HG03135 (cell line): ENCODE measurements at regions not wholly inside any gene's neighbourhood (a gene's known extent, or its start where the extent isn't known, plus 50 kb on each side); places are given as distances from the start of the nearest gene placed in this dataset.

Experiments
- ATAC-seq: cut with Tn5 transposase; IDR thresholded peaks from one replicate; pipeline ENCODE4 v1.9.1; 2021; ENCODE audit warnings: mild to moderate bottlenecking, moderate library complexity; ENCODE audit not compliant: unreplicated experiment

DNA sequence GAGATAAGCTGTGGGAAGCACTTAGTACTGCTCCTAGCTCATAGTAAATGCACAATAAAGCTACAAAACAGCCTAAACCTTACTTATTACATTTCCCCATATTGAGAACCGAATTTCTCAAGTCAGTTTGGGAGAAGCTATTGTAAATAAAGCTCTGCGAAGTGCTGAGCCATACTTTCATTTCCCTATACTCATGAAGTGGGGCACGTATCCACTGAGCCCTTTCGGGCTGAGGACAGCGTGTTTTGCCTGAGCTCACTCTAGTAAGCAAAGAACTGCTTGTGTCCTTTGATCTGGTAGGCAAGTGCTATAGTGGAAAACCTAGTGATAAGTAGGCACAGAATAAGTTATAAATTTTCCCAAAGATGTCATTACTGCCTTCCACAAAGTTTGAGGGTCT is 165.0 kb downstream of the RSL24D1 start:
- ATAC-seq: no peak

DNA sequence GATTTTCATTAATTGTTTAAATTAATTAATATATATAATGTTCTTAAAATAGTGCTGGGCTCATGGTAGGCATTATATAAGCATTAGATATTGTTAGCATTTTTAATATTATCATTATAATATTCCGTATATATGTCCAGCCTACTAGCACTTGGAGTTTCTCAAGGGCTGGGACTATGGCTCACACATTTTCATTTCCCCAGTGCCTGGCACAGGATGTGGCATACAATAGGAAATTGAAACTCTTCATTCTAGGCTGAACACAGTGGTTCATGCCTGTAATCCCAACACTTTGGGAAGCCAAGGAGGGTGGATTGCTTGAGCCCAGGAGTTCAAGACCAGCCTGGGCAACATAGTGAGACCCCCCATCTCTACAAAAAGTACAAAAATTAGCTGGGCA is 170.4 kb downstream of the RSL24D1 start:
- ATAC-seq: no peak

DNA sequence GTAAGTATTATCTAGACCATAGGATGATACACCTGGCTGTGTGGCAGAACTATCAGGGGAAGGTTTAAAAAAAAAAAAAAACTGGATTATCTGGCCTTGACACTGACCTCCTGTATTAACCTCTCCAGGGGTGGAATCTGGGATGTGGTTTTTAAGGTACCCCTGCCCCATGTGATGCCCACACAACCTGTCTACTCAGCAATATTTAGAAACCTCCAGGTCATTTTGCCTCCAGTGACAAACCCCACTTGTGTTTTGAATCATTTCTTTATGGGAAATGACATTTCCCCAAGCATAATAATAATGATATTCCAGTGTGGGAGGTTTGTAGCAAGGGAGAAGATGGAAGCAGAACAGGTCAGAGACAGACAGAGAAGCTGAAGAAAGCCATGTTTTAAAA is 179.1 kb downstream of the RSL24D1 start:
- no peak for ATAC-seq

DNA sequence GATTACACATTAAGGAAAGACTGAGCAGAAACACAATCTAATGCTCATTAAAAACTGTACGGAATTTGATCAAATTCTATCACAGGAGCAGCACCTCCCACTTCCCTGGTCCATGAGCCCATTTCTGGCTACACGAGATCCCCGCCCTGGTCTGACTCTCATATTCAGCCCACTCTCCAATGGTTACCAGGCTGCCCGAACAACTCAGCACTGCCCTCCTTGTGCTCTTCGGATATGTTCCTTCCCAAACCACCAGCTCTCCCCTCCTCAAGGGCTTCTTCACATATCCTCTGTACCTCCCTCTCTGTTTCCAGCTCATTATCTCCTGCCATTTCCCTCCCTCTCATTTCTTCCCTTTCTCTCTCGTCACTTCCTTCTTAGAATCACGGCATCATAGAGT is 180.5 kb downstream of the RSL24D1 start:
- ATAC-seq: no peak

DNA sequence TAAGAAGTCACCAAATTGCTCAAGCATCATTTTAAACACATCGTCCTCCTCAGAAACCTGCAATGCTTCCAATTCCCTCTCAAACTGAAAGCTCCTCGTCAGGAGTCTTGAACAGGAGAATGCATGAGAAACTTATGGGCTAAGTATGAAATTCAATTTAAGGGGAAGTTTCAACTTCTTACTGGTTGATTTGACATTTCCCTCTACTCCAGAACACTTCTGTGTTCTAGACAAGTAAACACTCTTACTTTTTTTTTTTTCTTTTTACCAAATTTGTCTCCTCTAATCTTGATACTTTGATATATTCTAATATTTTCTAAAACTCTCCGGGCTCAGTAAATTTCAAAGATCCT is 181.7 kb downstream of the RSL24D1 start:
- no peak for ATAC-seq

DNA sequence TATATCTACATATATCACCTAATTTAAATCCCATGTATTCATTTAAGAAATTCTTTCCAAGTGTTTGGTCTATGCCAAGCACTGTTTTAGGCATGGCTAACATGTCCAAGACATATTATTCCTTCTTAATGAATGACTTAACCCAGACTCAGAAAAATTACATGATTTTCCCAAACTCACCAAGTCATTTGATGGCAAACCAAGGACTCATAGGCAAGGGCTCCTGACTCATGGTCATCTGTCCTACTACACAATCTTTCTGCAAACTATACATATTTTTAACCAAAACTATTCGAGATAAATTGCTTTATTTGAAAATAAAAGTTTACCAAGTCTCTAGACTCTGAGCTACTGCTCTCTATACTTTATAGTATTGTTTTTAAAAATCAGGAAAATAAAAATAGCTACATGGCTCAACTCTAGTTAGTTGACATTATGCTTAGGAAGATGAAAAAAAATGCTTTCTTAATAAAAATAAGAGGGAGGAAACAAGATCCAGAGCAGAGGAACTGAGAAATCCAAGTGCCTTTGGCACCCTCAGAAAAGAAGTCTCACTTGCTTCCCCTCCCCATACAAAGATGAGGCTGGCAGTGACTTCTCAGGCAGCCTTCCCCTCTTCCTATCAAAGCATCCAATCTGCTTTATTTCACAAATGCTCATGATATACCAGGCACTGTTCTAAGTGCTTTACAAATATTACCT is 182.2 kb downstream of the RSL24D1 start:
- no peak for ATAC-seq

DNA sequence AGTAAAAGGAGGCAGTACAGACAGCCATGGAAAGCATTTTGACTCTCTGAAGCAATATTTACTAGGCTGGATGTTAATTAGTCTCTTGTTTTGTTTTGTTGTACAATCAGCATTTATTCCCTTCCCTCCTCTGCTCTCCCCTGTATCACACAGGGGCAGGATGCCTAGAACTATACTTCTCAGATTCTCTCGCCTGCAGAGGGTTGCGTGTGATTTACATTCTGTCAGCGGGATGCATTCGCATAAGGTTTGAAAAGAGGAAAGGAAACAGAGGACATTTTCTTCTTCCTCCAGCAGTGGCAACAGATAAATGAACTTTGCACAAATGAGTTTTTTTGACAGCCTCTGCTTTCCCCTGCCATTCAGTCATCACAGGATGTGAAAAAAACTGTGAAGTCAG is 188.3 kb downstream of the RSL24D1 start:
- no peak for ATAC-seq

DNA sequence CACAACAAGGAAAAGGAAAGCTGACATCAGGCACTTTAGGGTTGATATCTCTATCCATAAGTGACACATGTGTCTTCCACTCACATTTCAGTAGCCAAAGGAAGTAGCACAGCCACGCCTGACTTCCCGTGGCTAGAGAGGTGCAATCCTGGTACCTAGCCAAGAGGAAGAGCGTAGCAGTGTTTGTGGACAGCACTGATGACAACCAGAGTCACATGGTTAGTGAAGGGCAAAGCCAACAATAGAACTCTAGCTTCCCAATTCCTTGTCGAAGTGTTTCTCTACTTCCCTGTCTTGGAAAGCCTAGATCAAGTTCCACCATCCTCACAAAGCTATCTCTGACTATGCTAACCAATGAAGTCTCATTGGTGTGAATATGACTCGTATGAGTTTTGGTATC is 189.2 kb downstream of the RSL24D1 start:
- ATAC-seq: no peak

DNA sequence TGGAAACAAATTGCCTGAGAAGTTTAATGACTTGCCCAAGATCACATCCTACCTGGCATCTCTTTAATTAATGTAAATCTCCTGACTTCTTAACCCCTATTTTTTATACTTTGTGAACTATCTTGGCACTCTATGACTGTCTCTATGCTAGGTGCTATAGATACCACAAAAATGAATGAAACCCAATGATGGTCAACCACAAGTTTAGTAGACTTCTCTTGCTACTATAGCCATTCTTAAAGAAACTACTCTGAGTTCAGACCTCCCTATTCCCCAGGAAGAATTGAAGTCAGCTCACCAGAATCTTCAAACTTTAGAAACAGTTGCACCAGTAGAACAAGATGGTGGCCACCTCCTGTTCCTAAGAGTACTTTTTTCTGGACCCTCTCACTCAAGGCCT is 191.1 kb downstream of the RSL24D1 start:
- ATAC-seq: no peak

DNA sequence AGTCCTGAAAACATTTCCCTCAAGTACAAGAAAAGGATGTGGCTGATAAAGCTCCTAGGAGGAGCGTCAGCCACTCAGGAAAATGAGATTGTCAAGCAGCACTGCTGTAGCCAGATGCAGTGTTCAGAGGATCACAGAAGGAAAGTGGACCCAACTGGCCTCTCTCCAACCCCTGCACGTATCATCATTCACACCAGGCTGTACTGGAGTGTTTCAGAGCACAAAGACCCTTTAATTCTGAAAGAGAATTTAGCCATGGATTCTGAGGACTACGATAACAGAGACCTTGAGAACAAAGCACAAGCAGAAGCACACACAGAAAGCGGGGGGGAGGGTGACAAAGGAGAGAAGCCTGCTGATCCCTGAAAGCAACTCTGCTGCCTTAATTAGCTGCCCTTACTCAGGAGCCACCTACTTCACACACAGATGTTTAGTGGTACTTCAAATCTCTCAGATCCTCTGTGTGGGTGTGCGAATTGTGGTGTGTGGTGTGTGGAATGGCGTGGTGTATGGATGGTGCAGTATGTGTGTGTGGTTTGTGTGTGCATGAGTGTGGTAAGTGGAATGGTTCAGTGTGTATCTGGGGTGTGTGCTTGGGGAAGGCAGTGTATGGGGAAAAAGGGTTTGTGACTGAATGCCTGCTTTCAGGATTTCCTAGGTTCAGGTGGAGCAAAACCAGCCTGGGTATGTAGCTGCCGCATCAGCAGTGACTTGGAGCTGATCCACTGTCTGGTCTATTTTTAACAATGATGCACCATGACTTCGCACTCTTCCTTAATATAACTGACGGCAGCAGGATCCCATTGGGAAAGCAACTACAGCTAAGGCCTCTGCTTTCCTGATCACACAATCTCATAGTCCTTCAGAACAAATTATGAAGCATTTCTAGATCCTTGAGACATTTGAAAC is 192.5 kb downstream of the RSL24D1 start:
- ATAC-seq: no peak

DNA sequence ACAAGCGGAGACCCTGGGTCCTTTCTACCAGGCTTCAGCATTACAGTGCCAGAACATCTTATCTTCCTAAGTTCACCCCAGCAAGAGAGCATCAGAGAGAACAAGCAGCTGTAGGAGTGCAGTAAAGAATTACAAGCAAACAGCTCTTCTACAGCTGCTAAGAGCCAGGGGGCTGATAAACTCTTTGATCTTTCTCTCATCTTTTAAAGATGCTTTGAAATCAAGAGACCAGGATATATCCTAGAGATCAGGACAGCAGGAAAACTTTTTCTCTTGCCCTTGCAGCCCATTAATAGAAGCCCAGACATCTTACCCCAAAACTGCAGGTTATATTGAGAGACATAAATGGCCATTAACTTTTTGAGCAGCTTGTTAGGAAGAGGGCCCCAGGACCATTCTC is 198.1 kb downstream of the RSL24D1 start:
- ATAC-seq: no peak

DNA sequence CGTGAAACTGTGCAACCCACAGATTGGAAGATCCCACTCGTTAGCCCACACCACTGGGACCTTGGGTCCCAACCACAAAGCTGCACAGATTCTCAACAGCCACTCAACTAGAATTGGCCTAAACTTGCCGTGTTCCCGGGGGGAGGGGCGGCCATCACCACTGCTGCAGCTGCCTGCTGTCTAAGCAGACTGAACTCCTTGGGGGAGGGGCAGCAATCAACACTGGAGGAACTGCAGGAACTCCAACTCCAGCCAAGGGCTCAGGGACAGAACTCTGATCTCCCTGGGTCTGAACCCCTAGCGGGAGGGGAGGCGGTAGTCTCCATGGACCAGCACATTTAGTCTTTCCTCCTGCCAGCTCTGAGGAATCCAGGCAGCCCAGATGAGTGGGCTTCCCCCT is 205.9 kb downstream of the RSL24D1 start:
- no peak for ATAC-seq

DNA sequence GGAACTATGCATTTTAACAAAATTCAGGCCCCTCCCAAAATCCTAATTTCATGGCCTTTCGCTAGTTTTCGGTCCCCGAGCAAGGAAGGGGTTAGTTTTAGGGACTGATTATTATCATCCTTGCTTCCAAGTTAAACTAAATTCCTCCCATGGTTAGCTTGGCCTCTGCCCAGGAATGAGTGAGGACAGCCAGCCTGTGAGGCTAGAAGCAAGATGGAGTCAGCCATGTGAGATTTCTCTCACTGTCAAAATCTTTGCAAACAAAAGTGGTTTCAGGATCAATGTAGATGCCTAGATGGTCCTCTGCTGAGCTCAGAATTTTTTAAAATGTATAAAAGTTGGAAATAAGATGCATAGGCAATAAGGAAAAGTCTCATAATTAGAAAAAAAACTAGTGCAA is 208.9 kb downstream of the RSL24D1 start:
- no peak for ATAC-seq

DNA sequence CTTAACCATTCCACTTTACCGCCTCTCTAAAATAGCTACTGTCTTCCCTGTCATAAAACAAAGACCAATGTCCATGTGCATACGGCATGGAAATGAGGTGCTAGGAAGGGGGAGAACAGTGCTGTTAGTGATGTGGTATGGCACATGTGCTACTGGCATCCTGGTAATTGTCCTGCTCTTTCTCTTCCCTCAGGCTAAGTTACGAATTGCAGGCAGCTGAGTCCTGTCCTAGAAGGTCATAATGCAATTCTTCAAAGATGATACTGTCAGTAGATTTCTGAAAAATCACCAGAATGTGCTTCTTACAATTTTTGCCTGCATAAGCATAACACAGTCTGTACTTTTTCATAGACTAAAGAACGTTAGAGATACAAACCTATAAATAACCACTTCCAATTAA is 216.8 kb downstream of the RSL24D1 start:
- ATAC-seq: no peak

DNA sequence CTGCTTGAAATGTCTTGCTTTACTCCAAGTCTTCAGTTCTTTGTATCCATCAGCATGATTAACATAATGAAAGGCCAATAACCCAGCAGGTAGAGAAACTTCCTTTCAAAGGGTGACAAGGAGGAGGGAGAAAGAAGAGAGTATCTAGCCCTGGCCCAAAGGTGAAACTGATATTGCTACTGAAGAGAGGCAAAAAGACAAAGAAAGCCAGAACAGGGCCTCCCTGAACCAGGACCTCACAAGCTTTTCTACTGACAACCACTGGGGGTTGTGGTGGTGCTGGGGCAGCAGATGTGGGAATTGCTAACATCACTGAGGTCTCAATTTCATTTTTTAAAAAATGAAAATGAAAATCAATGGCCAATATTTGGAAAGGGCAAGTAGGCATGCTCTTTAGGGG is 234.1 kb downstream of the RSL24D1 start:
- ATAC-seq: no peak

DNA sequence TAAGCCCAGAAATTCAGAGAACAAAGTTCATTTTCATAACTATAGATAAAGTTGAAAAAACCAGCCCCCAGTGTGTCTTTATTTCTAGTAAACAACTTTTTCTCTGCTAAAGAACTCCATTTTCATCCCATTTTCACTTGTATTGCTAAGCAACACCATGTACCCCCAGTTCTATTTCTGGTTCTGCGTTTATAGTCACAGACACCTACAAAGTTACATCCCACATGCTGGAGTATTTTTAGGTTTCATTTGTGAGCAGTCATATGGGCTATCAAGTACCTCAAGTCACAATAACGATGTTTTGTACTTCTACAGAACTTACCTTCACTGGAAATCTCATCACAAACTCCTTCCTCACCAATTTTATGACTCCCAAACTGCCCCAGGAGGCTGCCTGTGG is 236.5 kb downstream of the RSL24D1 start:
- ATAC-seq: no peak

DNA sequence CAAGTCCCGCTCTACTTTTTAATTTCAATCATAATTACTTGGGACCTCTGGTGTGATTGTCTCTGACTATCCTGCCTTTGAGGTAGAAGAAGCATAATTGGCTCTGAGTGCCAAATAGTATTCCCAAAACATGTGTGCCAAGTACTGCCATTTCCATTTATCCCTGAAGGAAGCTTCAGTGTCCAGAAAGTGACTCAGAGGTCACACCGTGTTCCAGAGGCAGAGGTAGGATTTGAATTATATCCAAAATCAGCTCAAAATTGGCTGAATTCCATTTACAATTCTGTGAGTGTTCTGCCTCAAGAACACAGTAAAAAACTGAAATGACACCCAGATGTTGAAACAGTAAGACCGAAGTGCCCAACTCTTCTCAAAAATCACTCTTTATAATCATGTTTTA is 255.3 kb downstream of the RSL24D1 start:
- ATAC-seq: no peak

DNA sequence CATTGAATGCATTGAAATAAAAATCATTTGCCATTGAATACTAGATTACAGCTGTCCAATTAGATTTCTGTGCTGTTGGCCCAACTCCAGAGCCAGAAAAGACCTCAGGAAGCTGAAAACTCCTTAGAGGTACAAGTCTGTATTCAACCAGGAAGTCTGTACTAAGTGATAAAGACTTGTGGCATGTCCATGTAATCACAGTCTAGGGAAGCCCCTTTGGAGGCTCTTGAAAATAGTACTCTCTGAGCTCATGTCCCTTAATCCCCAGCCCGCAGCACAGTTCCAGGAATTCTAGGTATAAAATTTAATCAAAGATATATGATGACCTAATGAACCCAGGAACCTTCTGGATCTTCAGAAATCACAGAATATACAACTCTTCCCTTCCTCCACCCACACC is 279.4 kb downstream of the RSL24D1 start:
- no peak for ATAC-seq

DNA sequence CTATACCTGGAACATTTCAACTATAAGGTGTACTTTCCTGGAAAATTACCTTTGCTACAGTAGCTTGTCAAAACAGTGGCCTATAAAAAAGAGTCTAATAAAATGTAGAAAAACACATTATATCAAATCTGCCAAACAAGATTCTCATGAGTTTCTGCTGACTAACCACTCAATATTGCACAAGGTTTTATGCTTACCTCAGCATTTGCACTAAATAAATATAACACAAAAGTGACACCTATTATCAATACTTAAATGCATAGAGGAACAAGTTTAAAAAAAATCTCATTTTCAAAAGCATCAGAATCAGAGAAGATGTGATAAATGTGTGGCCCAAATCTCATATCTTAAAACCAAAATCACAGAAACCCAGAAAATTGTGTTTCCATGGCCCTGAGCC is 281.4 kb downstream of the RSL24D1 start:
- ATAC-seq: no peak

DNA sequence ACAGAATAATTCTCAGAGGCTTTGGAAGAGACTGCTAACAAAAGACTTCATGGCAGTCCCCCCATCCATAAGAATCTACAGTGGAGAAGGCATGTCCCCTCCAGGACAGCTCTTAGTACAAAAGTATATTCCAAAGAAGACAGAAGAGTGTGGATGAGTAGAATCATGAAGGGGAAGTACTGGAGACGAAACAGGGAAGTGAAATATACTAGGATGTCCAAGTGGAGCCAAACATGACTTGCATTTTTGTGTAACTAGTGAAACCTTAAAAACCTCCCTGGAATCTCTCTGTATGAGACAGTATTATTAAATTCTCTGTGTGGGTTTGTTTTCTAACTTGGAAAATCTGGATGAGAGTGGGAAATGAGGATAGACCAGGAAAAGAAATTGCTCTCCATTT is 312.4 kb downstream of the RSL24D1 start:
- no peak for ATAC-seq

DNA sequence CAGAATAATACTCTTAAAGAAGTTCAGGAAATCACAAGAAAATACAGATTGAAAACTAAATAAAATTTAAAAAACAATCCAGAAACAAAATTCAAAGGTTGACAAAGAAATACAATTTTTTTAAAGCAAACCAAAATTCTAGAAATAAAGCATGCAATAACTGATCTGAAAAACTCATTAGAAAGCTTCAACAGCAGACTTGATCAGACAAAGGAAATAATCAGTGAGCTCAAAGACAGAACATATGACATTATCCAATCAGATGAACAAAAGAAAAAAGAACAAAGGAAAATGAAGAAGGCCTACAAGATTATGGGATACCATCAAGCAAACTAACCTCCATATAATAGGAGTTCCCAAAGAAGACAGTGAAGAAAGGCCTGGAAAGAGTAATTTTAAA is 336.8 kb downstream of the RSL24D1 start:
- no peak for ATAC-seq

DNA sequence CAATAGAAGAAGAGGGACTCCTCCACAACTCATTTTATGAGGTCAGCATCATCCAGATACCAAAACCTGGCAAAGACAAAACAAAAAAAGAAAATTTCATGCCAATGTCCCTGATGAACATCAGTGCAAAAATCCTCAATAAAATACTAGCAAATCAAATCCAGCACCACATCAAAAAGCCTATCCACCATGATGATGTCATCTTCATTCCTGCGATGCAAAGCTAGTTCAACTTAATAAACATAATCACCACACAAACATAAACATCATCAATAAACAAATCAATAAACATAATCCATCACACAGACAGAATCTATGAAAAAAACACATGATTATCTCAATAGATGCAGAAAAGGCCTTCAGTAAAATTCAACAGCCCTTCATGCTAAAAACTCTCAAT is 342.1 kb downstream of the RSL24D1 start:
- ATAC-seq: no peak

DNA sequence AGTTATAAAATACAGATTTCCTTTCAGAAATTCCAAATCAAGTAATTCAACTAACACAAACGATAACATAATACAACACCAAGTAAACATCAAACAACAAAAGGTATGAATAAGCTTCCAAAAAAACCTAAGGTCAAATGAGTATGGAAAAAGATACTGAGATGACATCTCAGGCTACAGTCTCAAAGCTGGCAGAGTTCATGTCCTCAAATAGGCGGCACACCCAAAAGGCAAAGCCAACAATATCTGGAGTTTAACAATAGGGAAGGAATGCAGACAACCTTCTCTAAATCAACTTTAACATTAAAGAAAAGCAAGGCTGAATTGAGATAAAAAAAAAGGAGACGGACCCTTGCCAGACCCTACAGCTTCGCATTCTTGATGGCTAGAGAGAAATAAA is 346.6 kb downstream of the RSL24D1 start:
- no peak for ATAC-seq
